ENCODE measurements at regions not wholly inside any gene's neighbourhood (a gene's known extent, or its start where the extent isn't known, plus 50 kb on each side); places are given as distances from the start of the nearest gene placed in this dataset.

GRCh38 chr6:141932685-141933084 lies 200.0 kb upstream of the GJE1 start:
- TF ChIP-seq, protein P1, sequence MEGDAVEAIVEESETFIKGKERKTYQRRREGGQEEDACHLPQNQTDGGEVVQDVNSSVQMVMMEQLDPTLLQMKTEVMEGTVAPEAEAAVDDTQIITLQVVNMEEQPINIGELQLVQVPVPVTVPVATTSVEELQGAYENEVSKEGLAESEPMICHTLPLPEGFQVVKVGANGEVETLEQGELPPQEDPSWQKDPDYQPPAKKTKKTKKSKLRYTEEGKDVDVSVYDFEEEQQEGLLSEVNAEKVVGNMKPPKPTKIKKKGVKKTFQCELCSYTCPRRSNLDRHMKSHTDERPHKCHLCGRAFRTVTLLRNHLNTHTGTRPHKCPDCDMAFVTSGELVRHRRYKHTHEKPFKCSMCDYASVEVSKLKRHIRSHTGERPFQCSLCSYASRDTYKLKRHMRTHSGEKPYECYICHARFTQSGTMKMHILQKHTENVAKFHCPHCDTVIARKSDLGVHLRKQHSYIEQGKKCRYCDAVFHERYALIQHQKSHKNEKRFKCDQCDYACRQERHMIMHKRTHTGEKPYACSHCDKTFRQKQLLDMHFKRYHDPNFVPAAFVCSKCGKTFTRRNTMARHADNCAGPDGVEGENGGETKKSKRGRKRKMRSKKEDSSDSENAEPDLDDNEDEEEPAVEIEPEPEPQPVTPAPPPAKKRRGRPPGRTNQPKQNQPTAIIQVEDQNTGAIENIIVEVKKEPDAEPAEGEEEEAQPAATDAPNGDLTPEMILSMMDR (IDR thresholded peaks at IDR 0.05; ENCODE audit: poor library complexity) = no peak
- no peak for TF ChIP-seq EZH2 (IDR thresholded peaks at IDR 0.05; ENCODE audit: borderline replicate concordance)

Data from hepatocyte (in vitro differentiated cells).